Astrocyte (in vitro differentiated cells and primary cell): ENCODE measurements at regions not wholly inside any gene's neighbourhood (a gene's known extent, or its start where the extent isn't known, plus 50 kb on each side); places are given as distances from the start of the nearest gene placed in this dataset.

Experiments used
- DNase-seq: peaks from one replicate; pipeline ENCODE4 v3.0.0-alpha.2; 2010; ENCODE audit warnings: low read depth
- FAIRE-seq: peaks from 2 replicates; lab custom pipeline; 2011; peaks lifted over from hg19 to GRCh38; lab: Jason Lieb, UNC
- H2AFZ ChIP-seq: 2 replicates; pipeline ENCODE4 v1.6.0; 2012; ENCODE audit warnings: low read depth, low read length, inconsistent platforms
- H3K27ac ChIP-seq: 2 replicates; pipeline ENCODE4 v1.5.1; 2011; ENCODE audit warnings: low read depth, low read length, inconsistent platforms
- H3K27me3 ChIP-seq: 2 replicates; pipeline ENCODE4 v1.6.0; 2011; ENCODE audit warnings: low read length, inconsistent platforms; ENCODE audit not compliant: insufficient read depth
- H3K36me3 ChIP-seq: 2 replicates; pipeline ENCODE4 v1.5.1; 2011; ENCODE audit warnings: low read length, inconsistent platforms; ENCODE audit not compliant: insufficient read depth
- H3K4me1 ChIP-seq: 2 replicates; pipeline ENCODE4 v1.5.1; 2011; ENCODE audit warnings: low read length, inconsistent platforms; ENCODE audit not compliant: insufficient read depth
- H3K4me2 ChIP-seq: 2 replicates; pipeline ENCODE4 v1.6.0; 2012; ENCODE audit warnings: low read length, inconsistent platforms
- H3K4me3 ChIP-seq: 2 replicates; pipeline ENCODE4 v1.5.1; 2011; ENCODE audit warnings: low read depth, mild to moderate bottlenecking, low read length, inconsistent platforms; ENCODE audit not compliant: insufficient read depth
- H3K79me2 ChIP-seq: 2 replicates; pipeline ENCODE4 v1.6.0; 2012; ENCODE audit warnings: mild to moderate bottlenecking, low read length, inconsistent platforms; ENCODE audit not compliant: insufficient read depth
- H3K9ac ChIP-seq: 2 replicates; pipeline ENCODE4 v1.6.0; 2012; ENCODE audit warnings: mild to moderate bottlenecking, low read length, inconsistent platforms
- H3K9me3 ChIP-seq: 2 replicates; pipeline ENCODE4 v1.5.1; 2012; ENCODE audit warnings: low read depth, mild to moderate bottlenecking, low read length, inconsistent platforms; ENCODE audit not compliant: insufficient read depth
- H4K20me1 ChIP-seq: 2 replicates; pipeline ENCODE4 v1.6.0; 2012; ENCODE audit warnings: low read length, inconsistent platforms; ENCODE audit not compliant: insufficient read depth
- H3K27ac Mint-ChIP-seq: one replicate; pipeline ENCODE4 v1.8.0; 2021; ENCODE audit warnings: mild to moderate bottlenecking, mixed read lengths; ENCODE audit not compliant: unreplicated experiment
- H3K27me3 Mint-ChIP-seq: one replicate; pipeline ENCODE4 v1.8.0; 2021; ENCODE audit warnings: low read depth, mixed read lengths; ENCODE audit not compliant: unreplicated experiment
- H3K36me3 Mint-ChIP-seq: one replicate; pipeline ENCODE4 v1.8.0; 2021; ENCODE audit warnings: low read depth, mixed read lengths; ENCODE audit not compliant: unreplicated experiment
- H3K4me1 Mint-ChIP-seq: one replicate; pipeline ENCODE4 v1.8.0; 2021; ENCODE audit warnings: low read depth, mixed read lengths; ENCODE audit not compliant: unreplicated experiment
- H3K4me3 Mint-ChIP-seq: one replicate; pipeline ENCODE4 v1.8.0; 2021; ENCODE audit warnings: mild to moderate bottlenecking, moderate library complexity, mixed read lengths; ENCODE audit not compliant: unreplicated experiment
- H3K9me3 Mint-ChIP-seq: one replicate; pipeline ENCODE4 v1.8.0; 2021; ENCODE audit warnings: mild to moderate bottlenecking, mixed read lengths; ENCODE audit not compliant: unreplicated experiment
- CTCF ChIP-seq: IDR thresholded peaks from 2 replicates; pipeline ENCODE4 v1.5.1; 2011; ENCODE audit warnings: low read depth, mild to moderate bottlenecking, inconsistent platforms, low read length, moderate library complexity; ENCODE audit not compliant: insufficient read depth
- EZH2 ChIP-seq: IDR thresholded peaks from 2 replicates; pipeline ENCODE4 v1.6.1; 2012; ENCODE audit warnings: mild to moderate bottlenecking, low read length, inconsistent platforms; ENCODE audit not compliant: insufficient read depth

- peaks cover 2% of the 10 kb centered on the region for H3K4me1 Mint-ChIP-seq
- no peaks in the 10 kb centered on the region for H3K27me3 ChIP-seq
- no peaks in the 10 kb centered on the region for H4K20me1 ChIP-seq
- DNase-seq = peak; percentile 62
- H2AFZ ChIP-seq = no peak overlapping the region
- H3K27ac Mint-ChIP-seq = no peak overlapping the region
- no peaks in the 10 kb centered on the region for H3K36me3 ChIP-seq
- H3K27me3 Mint-ChIP-seq = no peaks in the 10 kb centered on the region
- no peaks in the 10 kb centered on the region for H3K4me1 ChIP-seq
- H3K36me3 Mint-ChIP-seq = no peaks in the 10 kb centered on the region
- H3K4me3 Mint-ChIP-seq = no peak overlapping the region
- H3K79me2 ChIP-seq = no peaks in the 10 kb centered on the region
- TF ChIP-seq CTCF (no peak), EZH2 (no peak)
- no peak overlapping the region for H3K9ac ChIP-seq
- no peak for FAIRE-seq
- peaks cover 2% of the 10 kb centered on the region for H3K9me3 Mint-ChIP-seq
- H3K4me2 ChIP-seq = peak overlapping the region; percentile 6
- H3K27ac ChIP-seq = no peak overlapping the region
- H3K9me3 ChIP-seq = no peaks in the 10 kb centered on the region
- no peak overlapping the region for H3K4me3 ChIP-seq
These were observed 282.5 kb upstream of the FAT1 start for GRCh38 chr4:187006189-187006618.

- Mint-ChIP-seq H3K9me3 (no peaks in the 10 kb centered on the region), H3K27me3 (peaks cover 3% of the 10 kb centered on the region), H3K4me3 (no peak overlapping the region), H3K36me3 (no peaks in the 10 kb centered on the region), H3K27ac (no peak overlapping the region), H3K4me1 (peaks cover 2% of the 10 kb centered on the region)
- no peaks in the 10 kb centered on the region for H3K36me3 ChIP-seq
- no peaks in the 10 kb centered on the region for H4K20me1 ChIP-seq
- no peak overlapping the region for H2AFZ ChIP-seq
- no peaks in the 10 kb centered on the region for H3K27me3 ChIP-seq
- no peak overlapping the region for H3K4me2 ChIP-seq
- peak; percentile 9 for FAIRE-seq
- H3K9ac ChIP-seq = no peak overlapping the region
- TF ChIP-seq CTCF (no peak), EZH2 (no peak)
- H3K4me1 ChIP-seq = no peaks in the 10 kb centered on the region
- DNase-seq = peak; percentile 22
- no peak overlapping the region for H3K27ac ChIP-seq
- H3K9me3 ChIP-seq = no peaks in the 10 kb centered on the region
- no peaks in the 10 kb centered on the region for H3K79me2 ChIP-seq
- no peak overlapping the region for H3K4me3 ChIP-seq
These were observed 286.4 kb upstream of the FAT1 start for GRCh38 chr4:187010052-187010451.

GRCh38 chr4:187016101-187016500, 292.4 kb upstream of the FAT1 start:
- Histone ChIP-seq H3K4me2 (no peak overlapping the region), H3K9me3 (no peaks in the 10 kb centered on the region), H3K27ac (no peak overlapping the region), H3K36me3 (no peaks in the 10 kb centered on the region), H4K20me1 (no peaks in the 10 kb centered on the region), H2AFZ (no peak overlapping the region), H3K79me2 (no peaks in the 10 kb centered on the region), H3K4me1 (no peaks in the 10 kb centered on the region), H3K4me3 (no peak overlapping the region), H3K9ac (no peak overlapping the region), H3K27me3 (no peaks in the 10 kb centered on the region)
- DNase-seq (peak; percentile 6), FAIRE-seq (no peak)
- TF ChIP-seq CTCF = no peak
- no peak for TF ChIP-seq EZH2
- Mint-ChIP-seq H3K27ac (no peak overlapping the region), H3K9me3 (no peaks in the 10 kb centered on the region), H3K4me3 (no peak overlapping the region), H3K36me3 (no peaks in the 10 kb centered on the region), H3K4me1 (no peaks in the 10 kb centered on the region), H3K27me3 (peaks cover 5% of the 10 kb centered on the region)
